Activated effector memory CD4-positive, alpha-beta T cell treated with anti-CD3 and anti-CD28 coated beads, Interleukin-2, amount 50 U/mL, for 16 hours (primary cell): ENCODE measurements at regions not wholly inside any gene's neighbourhood (a gene's known extent, or its start where the extent isn't known, plus 50 kb on each side); places are given as distances from the start of the nearest gene placed in this dataset.
"Not testable (repeated sequence)": the region's sequence is repeated elsewhere in the genome, so short reads cannot be mapped to it uniquely, and the experiment has no call there.

Experiments used
- DNase-seq: peaks from one replicate; pipeline ENCODE4 v3.0.0-alpha.2; 2020

- no peak for DNase-seq
Observed at GRCh38 chr1:190837888-190838287, 360.2 kb upstream of the BRINP3 start.

GRCh38 chr1:190847166-190847565 lies 369.5 kb upstream of the BRINP3 start:
- DNase-seq, result no peak

- DNase-seq, result no peak
Observed at GRCh38 chr1:190849346-190849745, 371.7 kb upstream of the BRINP3 start.

GRCh38 chr1:190852611-190853010 lies 374.9 kb upstream of the BRINP3 start:
- DNase-seq, result no peak

GRCh38 chr1:190858140-190858539 lies 380.5 kb upstream of the BRINP3 start:
- DNase-seq, result no peak

- DNase-seq, result no peak
Observed at GRCh38 chr1:190864013-190864641, 386.5 kb upstream of the BRINP3 start.

GRCh38 chr1:190880352-190880751 lies 402.7 kb upstream of the BRINP3 start:
- no peak for DNase-seq

GRCh38 chr1:190881064-190881463 lies 403.4 kb upstream of the BRINP3 start:
- DNase-seq, result no peak

GRCh38 chr1:190897233-190897632 lies 419.6 kb upstream of the BRINP3 start:
- DNase-seq, result no peak

GRCh38 chr1:190904091-190904695 lies 426.5 kb upstream of the BRINP3 start:
- no peak for DNase-seq

GRCh38 chr1:190906206-190906725 lies 428.6 kb upstream of the BRINP3 start:
- no peak for DNase-seq

- DNase-seq, result no peak
Observed at GRCh38 chr1:190908246-190908645, 430.6 kb upstream of the BRINP3 start.

GRCh38 chr1:190908691-190909090 lies 431.0 kb upstream of the BRINP3 start:
- DNase-seq, result no peak

GRCh38 chr1:190935925-190936324 lies 458.3 kb upstream of the BRINP3 start:
- DNase-seq, result no peak

- no peak for DNase-seq
Observed at GRCh38 chr1:190936337-190936736, 458.7 kb upstream of the BRINP3 start.

- no peak for DNase-seq
Observed at GRCh38 chr1:190940951-190941350, 463.3 kb upstream of the BRINP3 start.

- no peak for DNase-seq
Observed at GRCh38 chr1:190942475-190942874, 464.8 kb upstream of the BRINP3 start.

GRCh38 chr1:190943722-190944121 lies 466.1 kb upstream of the BRINP3 start:
- not testable (repeated sequence) for DNase-seq

GRCh38 chr1:190949939-190950338 lies 472.3 kb upstream of the BRINP3 start:
- no peak for DNase-seq

GRCh38 chr1:190957565-190957964 lies 479.9 kb upstream of the BRINP3 start:
- DNase-seq, result no peak

GRCh38 chr1:190963321-190963720 lies 485.7 kb upstream of the BRINP3 start:
- DNase-seq, result no peak

GRCh38 chr1:190975827-190976226 lies 498.2 kb upstream of the BRINP3 start:
- DNase-seq, result no peak

- DNase-seq, result no peak
Observed at GRCh38 chr1:191002768-191003167, 525.1 kb upstream of the BRINP3 start.

GRCh38 chr1:191016765-191017164 lies 539.1 kb upstream of the BRINP3 start:
- DNase-seq, result no peak

- no peak for DNase-seq
Observed at GRCh38 chr1:191022856-191023255, 545.2 kb upstream of the BRINP3 start.
